Thoracic aorta (tissue), 2 donors: ENCODE measurements at regions not wholly inside any gene's neighbourhood (a gene's known extent, or its start where the extent isn't known, plus 50 kb on each side); places are given as distances from the start of the nearest gene placed in this dataset.

Source experiments
- ATAC-seq: fragments of 150-250 bp; one replicate; pipeline ENCODE4 v1.8.0; 2017; ENCODE audit warnings: low read depth; ENCODE audit not compliant: insufficient number of reproducible peaks, low FRiP score
- DNase-seq: peaks from one replicate; pipeline ENCODE4 v3.0.0-alpha.2; 2020; ENCODE audit warnings: low spot score
- H3K27ac ChIP-seq, 2 donors: fragments of 200-600 bp; sonication (generic); 1 replicate in 1 of 2; 2 replicates in 1 of 2; pipeline ENCODE4 v1.5.1; 2016; ENCODE audit warnings: mild to moderate bottlenecking in 2 of 2, moderate library complexity in 2 of 2
- H3K27me3 ChIP-seq: fragments of 200-600 bp; sonication (generic); replicated peaks from 2 replicates; pipeline ENCODE4 v1.6.0; 2016; ENCODE audit warnings: mild to moderate bottlenecking; ENCODE audit not compliant: insufficient read depth
- H3K36me3 ChIP-seq: fragments of 200-600 bp; sonication (generic); one replicate; pipeline ENCODE4 v1.5.1; 2016
- H3K4me1 ChIP-seq, 2 donors: fragments of 200-600 bp; sonication (generic); 1 replicate in 1 of 2; 2 replicates in 1 of 2; pipeline versions ENCODE4 v1.5.1 to v1.6.0; 2016; ENCODE audit warnings: low read depth in 2 of 2, mild to moderate bottlenecking in 1 of 2; ENCODE audit not compliant: control insufficient read depth in 1 of 2
- H3K4me3 ChIP-seq: fragments of 200-600 bp; sonication (generic); 2 replicates; pipeline ENCODE4 v1.5.1; 2016; ENCODE audit warnings: mild to moderate bottlenecking
- H3K9me3 ChIP-seq: fragments of 200-600 bp; sonication (generic); 2 replicates; pipeline ENCODE4 v1.5.1; 2016
- TF ChIP-seq, protein P1 (sequence below): fragments of 200-600 bp; sonication (generic); IDR thresholded peaks from one replicate; pipeline ENCODE4 v1.5.1; 2019; ENCODE audit warnings: antibody characterized with exemption

DNA sequence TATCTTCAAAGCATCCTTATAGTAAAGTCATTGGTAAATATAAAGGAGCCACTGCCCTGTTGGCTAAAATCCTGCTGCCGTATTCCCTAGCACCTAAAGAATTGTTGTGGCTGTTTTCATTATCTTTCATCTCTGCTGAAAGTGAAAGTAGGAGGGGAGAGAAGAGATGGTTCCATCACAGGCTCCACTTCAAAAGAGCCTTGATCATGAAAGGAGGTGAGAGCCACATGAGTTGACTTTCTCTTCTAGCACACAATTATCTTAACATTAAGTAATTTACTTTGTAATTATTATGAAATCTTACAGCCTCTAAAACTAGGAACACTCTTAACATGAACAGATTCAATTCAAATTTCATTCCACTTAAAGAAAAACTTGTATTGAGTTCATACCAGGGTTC lies 1050.9 kb upstream of the LRRTM1 start:
- H3K9me3 ChIP-seq: peaks cover 3% of the 10 kb centered on the region
- no peaks in the 10 kb centered on the region for H3K36me3 ChIP-seq
- no peak for ATAC-seq
- no peak for DNase-seq
- no peak overlapping the region for H3K4me3 ChIP-seq
- TF ChIP-seq, protein P1, sequence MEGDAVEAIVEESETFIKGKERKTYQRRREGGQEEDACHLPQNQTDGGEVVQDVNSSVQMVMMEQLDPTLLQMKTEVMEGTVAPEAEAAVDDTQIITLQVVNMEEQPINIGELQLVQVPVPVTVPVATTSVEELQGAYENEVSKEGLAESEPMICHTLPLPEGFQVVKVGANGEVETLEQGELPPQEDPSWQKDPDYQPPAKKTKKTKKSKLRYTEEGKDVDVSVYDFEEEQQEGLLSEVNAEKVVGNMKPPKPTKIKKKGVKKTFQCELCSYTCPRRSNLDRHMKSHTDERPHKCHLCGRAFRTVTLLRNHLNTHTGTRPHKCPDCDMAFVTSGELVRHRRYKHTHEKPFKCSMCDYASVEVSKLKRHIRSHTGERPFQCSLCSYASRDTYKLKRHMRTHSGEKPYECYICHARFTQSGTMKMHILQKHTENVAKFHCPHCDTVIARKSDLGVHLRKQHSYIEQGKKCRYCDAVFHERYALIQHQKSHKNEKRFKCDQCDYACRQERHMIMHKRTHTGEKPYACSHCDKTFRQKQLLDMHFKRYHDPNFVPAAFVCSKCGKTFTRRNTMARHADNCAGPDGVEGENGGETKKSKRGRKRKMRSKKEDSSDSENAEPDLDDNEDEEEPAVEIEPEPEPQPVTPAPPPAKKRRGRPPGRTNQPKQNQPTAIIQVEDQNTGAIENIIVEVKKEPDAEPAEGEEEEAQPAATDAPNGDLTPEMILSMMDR: no peak
- H3K27me3 ChIP-seq: no peaks in the 10 kb centered on the region
- no peaks in the 10 kb centered on the region for H3K4me1 ChIP-seq
- no peak overlapping the region for H3K27ac ChIP-seq

DNA sequence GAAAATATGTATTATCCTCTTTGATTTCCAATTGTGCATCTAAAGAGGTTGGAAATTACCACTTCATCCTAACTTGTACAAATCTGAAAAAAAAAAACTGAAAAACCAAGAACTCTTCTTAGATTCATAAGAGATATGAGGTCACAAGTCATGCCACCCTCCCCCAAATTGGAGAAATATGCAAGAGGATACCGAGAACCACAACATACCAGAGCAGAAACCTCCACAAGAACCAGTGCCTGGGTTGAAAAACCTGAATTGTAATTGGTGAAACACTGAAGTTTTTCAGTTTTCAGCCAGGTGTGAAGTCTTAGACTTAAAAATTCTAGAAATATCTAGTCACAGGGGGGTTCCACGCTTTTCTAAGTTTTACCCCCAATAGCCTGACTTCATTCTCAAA lies 1029.5 kb upstream of the LRRTM1 start:
- TF ChIP-seq, protein P1: no peak
- Histone ChIP-seq H3K4me3 (no peak overlapping the region), H3K9me3 (no peaks in the 10 kb centered on the region), H3K36me3 (no peaks in the 10 kb centered on the region), H3K4me1 (no peaks in the 10 kb centered on the region), H3K27ac (no peak overlapping the region), H3K27me3 (no peaks in the 10 kb centered on the region)
- no peak for ATAC-seq
- no peak for DNase-seq

DNA sequence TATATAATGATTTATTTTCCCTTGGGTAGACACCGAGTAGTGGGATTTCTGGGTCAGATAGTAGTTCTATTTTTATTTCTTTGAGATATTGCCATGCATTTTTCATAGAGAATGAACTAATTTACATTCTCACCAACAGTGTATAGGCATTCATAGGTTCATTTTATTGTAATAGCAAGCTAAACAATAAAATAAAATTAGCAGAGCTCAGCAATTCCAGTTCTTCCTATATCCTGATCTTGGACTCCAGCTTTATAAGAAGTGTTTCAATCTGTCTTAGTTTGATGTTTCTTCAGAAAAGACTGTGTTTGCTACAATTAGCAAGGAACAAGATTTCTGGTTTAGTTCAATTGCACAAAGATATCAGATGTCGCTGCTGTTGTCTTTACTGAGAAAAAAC lies 1024.4 kb upstream of the LRRTM1 start:
- H3K27me3 ChIP-seq: no peaks in the 10 kb centered on the region
- H3K27ac ChIP-seq: no peak overlapping the region
- DNase-seq (no peak), ATAC-seq (no peak)
- TF ChIP-seq, protein P1: no peak
- H3K36me3 ChIP-seq: no peaks in the 10 kb centered on the region
- H3K9me3 ChIP-seq: no peaks in the 10 kb centered on the region
- H3K4me1 ChIP-seq: no peaks in the 10 kb centered on the region
- no peak overlapping the region for H3K4me3 ChIP-seq

DNA sequence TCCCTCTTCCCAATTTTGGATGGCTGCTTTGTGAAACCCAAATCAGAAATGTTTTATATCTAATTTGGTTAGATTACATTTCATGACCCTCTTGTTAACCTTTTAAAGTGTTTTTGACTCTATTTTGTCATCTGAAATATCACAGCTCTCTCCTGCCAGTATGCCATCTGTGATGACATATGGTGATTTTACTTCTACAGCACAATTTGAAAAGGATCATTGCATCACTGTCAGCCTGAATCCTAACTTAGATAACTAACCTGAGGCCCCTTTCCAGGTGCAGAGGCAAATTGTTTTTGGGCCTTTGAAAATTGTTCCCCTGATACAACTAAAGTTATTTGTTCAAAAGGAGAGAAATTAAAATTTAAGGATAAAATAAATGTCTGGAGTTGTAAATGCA lies 1023.4 kb upstream of the LRRTM1 start:
- H3K27ac ChIP-seq: no peak overlapping the region
- no peaks in the 10 kb centered on the region for H3K27me3 ChIP-seq
- H3K9me3 ChIP-seq: no peaks in the 10 kb centered on the region
- no peak overlapping the region for H3K4me3 ChIP-seq
- H3K4me1 ChIP-seq: no peaks in the 10 kb centered on the region
- TF ChIP-seq, protein P1: no peak
- no peak for ATAC-seq
- no peaks in the 10 kb centered on the region for H3K36me3 ChIP-seq
- no peak for DNase-seq

DNA sequence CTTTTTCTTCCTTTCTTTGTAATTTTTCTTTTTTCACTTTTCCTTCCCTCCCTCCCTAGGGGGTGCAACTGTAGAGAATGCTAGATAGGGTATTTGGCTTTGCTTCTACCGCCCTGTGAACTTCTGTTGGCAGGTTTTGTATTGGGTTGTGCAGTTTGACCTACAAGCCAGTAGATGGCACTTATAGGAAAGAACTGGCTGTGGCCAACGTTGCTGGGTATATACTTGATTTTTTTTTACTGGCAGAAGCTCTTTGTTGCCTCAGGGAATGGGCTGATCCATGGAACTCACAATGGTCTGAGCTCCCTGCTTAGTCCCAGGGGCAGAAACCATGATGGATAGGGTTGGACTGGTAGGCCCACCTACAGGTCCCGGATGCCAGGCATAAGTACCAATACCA lies 1019.5 kb upstream of the LRRTM1 start:
- DNase-seq (no peak), ATAC-seq (no peak)
- no peaks in the 10 kb centered on the region for H3K36me3 ChIP-seq
- H3K9me3 ChIP-seq: no peaks in the 10 kb centered on the region
- TF ChIP-seq, protein P1: no peak
- H3K4me1 ChIP-seq: no peaks in the 10 kb centered on the region
- no peak overlapping the region for H3K4me3 ChIP-seq
- no peaks in the 10 kb centered on the region for H3K27me3 ChIP-seq
- no peak overlapping the region for H3K27ac ChIP-seq
